ENCODE measurements at regions not wholly inside any gene's neighbourhood (a gene's known extent, or its start where the extent isn't known, plus 50 kb on each side); places are given as distances from the start of the nearest gene placed in this dataset.
A peak's percentile ranks its signal among the peaks of the same experiment; 100 is the strongest.
"Not testable (repeated sequence)": the region's sequence is repeated elsewhere in the genome, so short reads cannot be mapped to it uniquely, and the experiment has no call there.

- no peak for DNase-seq
Measured at GRCh38 chr6:27804851-27805250, 107.3 kb downstream of the OR2B2 start.

DNA sequence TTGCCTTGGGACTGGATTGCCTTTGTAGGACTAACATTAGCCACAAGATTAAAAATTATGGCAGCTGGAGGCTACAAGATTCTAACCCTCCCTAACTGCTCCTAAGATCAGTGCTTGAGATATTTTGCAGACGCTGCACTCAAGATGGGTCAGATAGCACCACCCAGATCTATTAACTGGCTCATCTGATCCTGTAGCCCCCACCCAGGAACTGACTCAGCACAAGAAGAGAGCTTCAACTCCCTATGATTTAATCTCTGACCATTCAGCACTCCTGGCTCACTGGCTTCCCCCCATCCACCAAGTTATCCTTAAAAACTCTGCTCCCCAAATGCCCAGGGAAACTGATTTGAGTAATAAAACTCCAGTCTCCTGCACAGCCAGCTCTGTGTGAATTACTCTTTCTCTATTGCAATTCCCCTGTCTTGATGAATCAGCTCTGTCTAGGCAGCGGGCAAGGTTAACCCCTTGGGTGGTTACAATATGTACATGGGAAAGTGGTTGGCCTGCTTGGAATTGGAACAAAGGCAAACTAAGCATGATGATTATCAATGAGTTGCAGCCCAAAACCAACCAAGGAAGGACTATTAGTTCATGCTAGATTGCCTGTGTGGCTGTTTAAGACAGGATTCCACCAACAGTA lies 111.3 kb downstream of the OR2B2 start:
- no peak for DNase-seq

DNA sequence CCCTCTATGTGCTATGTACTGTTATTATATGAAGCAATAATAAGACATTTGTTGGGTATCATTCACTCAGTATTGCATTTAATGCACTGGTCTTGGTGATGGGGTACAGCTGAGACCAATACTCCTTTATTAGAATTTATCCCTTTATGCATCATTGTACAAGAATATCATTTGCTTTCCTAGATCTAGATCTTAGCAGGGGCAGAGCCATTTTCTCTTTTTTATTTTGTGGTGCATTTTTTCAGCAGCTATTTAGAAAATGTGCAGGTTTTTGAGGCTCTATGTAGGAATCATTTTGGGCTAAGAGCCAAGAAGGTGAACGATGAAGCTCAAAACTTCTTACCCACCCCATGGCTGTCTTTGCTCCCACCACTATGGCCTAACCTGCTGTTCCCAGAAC lies 114.2 kb downstream of the OR2B2 start:
- no peak for DNase-seq

- DNase-seq: not testable (repeated sequence)
Measured at GRCh38 chr6:27796736-27797481, 115.3 kb downstream of the OR2B2 start.

DNA sequence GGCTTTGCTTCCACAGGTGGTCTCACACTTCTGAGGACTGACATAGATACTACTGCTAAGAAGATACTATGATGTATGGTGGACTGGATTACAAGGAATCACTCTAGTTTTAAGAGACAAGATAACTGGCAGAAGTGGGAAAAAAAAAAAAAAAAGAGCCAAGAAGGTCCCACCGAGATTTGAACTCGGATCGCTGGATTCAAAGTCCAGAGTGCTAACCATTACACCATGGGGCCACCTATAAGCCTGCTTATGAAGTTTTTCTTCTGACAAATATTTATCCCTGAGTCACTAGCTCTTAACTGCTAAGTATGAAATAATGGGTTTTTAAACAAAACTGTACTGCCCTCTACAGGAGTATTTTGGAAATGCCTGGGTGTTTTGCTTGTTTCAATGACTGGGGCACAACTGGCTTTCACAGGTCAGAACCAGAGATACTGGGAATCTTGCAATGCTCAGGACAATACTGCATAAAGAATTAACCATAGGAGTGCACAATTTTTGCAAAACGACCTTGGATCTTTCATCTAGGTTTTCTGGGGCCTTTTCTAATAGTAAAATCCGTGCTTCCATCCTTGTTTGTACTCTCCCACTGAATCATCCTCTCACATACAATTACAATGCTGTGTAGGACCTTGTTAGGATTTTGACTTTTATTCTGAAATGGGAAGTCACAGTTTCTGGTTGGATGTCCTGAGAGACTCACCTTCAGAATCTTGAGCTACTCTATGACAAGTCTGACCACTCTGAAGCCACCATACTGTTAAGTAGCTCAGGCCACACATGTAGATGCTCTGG lies 116.3 kb downstream of the OR2B2 start:
- peak; percentile 98 for DNase-seq

- DNase-seq: peak; percentile 90
Measured at GRCh38 chr6:27791182-27791943, 120.8 kb downstream of the OR2B2 start.

- DNase-seq: not testable (repeated sequence)
Measured at GRCh38 chr6:27788376-27788775, 123.8 kb downstream of the OR2B2 start.

GRCh38 chr6:27786048-27786447 lies 126.1 kb downstream of the OR2B2 start:
- DNase-seq: no peak

- DNase-seq: no peak
Measured at GRCh38 chr6:27785294-27785693, 126.9 kb downstream of the OR2B2 start.

- no peak for DNase-seq
Measured at GRCh38 chr6:27782748-27783147, 129.4 kb downstream of the OR2B2 start.

- DNase-seq: no peak
Measured at GRCh38 chr6:27778625-27779417, 133.4 kb downstream of the OR2B2 start.

GRCh38 chr6:27777614-27778355 lies 134.4 kb downstream of the OR2B2 start:
- DNase-seq: no peak

GRCh38 chr6:27777126-27777525 lies 135.1 kb downstream of the OR2B2 start:
- no peak for DNase-seq

- DNase-seq: no peak
Measured at GRCh38 chr6:27776504-27776903, 135.7 kb downstream of the OR2B2 start.

DNA sequence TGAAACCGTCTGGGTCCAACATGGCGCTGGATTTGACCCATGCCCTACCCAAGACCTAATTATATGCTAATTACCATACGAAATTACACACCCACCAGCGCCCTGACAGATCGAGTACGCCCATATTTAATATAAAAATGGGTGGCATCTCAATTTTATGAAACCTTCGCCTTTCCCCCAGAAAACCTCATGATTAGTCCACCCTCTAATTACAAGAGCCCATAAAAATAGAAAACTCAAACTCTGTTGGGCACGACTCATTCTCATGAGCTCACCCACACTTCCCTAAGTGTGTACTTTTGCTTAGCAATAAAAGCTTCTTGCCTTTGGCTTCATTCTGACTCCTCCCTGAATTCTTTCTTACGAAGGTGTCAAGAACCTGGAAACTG lies 136.4 kb downstream of the OR2B2 start:
- DNase-seq: no peak

DNA sequence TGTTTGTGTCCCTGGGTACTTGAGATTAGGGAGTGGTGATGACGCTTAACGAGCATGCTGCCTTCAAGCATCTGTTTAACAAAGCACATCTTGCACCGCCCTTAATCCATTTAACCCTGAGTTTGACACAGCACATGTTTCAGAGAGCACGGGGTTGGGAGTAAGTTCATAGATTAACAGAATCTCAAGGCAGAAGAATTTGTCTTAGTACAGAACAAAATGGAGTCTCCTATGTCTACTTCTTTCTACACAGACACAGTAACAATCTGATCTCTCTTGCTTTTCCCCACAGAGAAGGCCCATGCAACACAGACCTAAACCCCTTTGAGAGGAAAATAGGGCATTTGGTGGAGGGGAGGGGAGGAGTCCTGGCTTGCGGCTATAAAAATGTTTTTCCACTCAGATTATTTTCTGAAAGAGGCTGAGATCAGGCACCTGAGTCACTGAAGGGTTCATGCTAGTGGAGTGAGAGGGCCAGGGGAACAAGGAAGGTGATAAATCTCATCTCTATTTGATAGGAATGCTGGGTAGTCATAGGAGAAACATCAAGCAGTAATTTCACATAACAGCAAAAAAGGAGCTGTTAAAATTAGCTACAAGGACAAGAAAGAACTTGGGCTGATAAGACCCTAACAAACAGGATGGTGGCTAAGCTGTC lies 136.9 kb downstream of the OR2B2 start:
- not testable (repeated sequence) for DNase-seq

- not testable (repeated sequence) for DNase-seq
Measured at GRCh38 chr6:27774264-27774600, 138.0 kb downstream of the OR2B2 start.

DNA sequence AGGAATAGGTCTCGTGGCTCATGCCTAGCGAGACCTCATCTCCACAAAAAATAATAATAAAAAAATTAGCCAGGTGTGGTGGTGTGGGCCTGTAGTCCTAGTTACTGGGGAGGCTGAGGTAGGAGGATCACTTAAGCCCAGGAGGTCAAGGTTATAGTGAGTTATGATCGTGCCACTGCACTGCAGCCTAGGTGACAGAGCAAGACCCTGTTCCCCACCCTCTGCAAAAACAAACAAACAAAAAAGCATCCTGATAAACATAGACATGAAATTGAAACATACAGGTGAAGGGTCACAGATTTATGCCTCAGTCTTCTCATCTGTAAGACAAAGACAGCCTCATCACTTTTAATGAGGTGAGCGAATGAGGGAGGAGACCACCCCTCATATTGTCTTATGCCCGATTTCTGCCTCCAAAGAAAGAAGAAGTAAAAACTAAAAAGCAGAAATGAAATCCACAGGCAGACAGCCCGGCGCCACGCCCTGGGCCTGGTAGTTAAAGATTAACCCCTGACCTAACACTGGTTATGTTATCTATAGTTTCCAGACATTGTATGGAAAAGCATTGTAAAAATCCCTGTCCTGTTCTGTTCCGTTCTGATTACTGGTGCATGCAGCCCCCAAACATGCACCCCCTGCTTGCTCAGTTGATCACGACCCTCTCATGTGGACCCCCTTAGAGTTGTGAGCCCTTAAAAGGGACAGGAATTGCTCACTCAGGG lies 138.5 kb downstream of the OR2B2 start:
- not testable (repeated sequence) for DNase-seq

DNA sequence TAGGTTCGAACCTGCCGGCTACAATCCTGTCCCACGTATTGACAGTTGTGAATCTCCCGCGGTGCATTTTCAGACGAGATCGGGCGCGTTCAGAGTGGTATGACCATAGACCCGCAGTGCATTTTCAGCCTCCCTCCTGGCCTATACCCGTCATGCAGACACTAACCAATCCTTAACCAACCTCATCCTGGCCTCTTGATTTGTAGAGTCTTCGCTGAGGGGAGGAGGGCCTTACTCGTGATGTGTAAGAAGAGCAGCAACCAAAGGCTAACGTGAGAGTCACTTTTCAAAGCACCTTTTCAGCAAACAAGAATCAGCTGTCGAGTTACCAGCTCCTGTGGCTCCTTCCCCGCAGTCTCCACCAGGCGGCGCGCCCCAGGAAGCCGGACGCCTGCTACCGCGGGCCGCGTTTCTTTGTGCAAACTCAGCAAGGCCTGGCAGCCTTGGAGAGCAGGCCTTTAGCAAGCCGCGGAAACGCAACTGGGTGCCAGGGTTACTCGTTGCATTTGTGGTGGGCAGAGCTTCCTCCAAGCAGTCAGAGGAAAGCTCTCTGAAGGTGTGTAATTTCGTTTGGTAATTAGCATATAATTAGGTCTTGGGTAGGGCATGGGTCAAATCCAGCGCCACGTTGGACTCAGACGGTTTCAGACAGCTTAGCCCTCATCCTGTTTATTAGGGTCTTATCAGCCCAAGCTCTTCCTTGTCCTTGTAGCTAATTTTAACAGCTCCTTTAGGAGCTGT lies 139.8 kb downstream of the OR2B2 start:
- DNase-seq: peak; percentile 94
